ENCODE measurements at regions not wholly inside any gene's neighbourhood (a gene's known extent, or its start where the extent isn't known, plus 50 kb on each side); places are given as distances from the start of the nearest gene placed in this dataset.

- Mint-ChIP-seq H3K4me3 (no peak overlapping the region), H3K36me3 (ENCODE audit: low read depth) (no peaks in the 10 kb centered on the region), H3K27me3 (peaks cover 40% of the 10 kb centered on the region), H3K27ac (no peak overlapping the region), H3K9me3 (no peaks in the 10 kb centered on the region), H3K4me1 (no peaks in the 10 kb centered on the region)
- CTCF ChIA-PET: no interaction called here
- POLR2A ChIA-PET: no interaction called here
- no peak for DNase-seq
Measured at GRCh38 chr2:172241222-172241621, 138.5 kb upstream of the DLX2 start.

- Mint-ChIP-seq H3K27ac (no peak overlapping the region), H3K4me3 (no peak overlapping the region), H3K9me3 (peaks cover 5% of the 10 kb centered on the region), H3K27me3 (peaks cover 28% of the 10 kb centered on the region), H3K36me3 (ENCODE audit: low read depth) (peaks cover 2% of the 10 kb centered on the region), H3K4me1 (peaks cover 7% of the 10 kb centered on the region)
- ChIA-PET POLR2A (no interaction called here), CTCF (interaction anchor here (1.4 kb wide), 1 partner anchor 10 kb away, joined by 4 read pairs; no protein-coding TSS in a partner anchor)
- DNase-seq: no peak
Measured at GRCh38 chr2:172242471-172242870, 139.8 kb upstream of the DLX2 start.

GRCh38 chr2:172242961-172243360, 140.3 kb upstream of the DLX2 start:
- Mint-ChIP-seq H3K27me3 (peaks cover 25% of the 10 kb centered on the region), H3K4me3 (no peak overlapping the region), H3K36me3 (ENCODE audit: low read depth) (peaks cover 2% of the 10 kb centered on the region), H3K4me1 (peaks cover 7% of the 10 kb centered on the region), H3K27ac (no peak overlapping the region), H3K9me3 (peaks cover 5% of the 10 kb centered on the region)
- POLR2A ChIA-PET: no interaction called here
- no peak for DNase-seq
- CTCF ChIA-PET: interaction anchor here (0.9 to 1.4 kb wide), 2 partner anchors 9 to 115 kb away, joined by 3 to 4 read pairs; no protein-coding TSS in a partner anchor

- ChIA-PET CTCF (no interaction called here), POLR2A (no interaction called here)
- Mint-ChIP-seq H3K27ac (no peak overlapping the region), H3K9me3 (peaks cover 5% of the 10 kb centered on the region), H3K4me1 (peaks cover 8% of the 10 kb centered on the region), H3K4me3 (no peak overlapping the region), H3K27me3 (peaks cover 18% of the 10 kb centered on the region), H3K36me3 (ENCODE audit: low read depth) (peaks cover 2% of the 10 kb centered on the region)
- no peak for DNase-seq
Measured at GRCh38 chr2:172244419-172245130, 141.9 kb upstream of the DLX2 start.

GRCh38 chr2:172246649-172247048, 143.9 kb upstream of the DLX2 start:
- CTCF ChIA-PET: no interaction called here
- Mint-ChIP-seq H3K27ac (no peak overlapping the region), H3K27me3 (peaks cover 10% of the 10 kb centered on the region), H3K9me3 (peaks cover 5% of the 10 kb centered on the region), H3K36me3 (ENCODE audit: low read depth) (peaks cover 2% of the 10 kb centered on the region), H3K4me1 (peaks cover 24% of the 10 kb centered on the region), H3K4me3 (no peak overlapping the region)
- POLR2A ChIA-PET: no interaction called here
- DNase-seq: no peak

GRCh38 chr2:172247203-172247602, 144.5 kb upstream of the DLX2 start:
- Mint-ChIP-seq H3K36me3 (ENCODE audit: low read depth) (peaks cover 2% of the 10 kb centered on the region), H3K9me3 (peaks cover 5% of the 10 kb centered on the region), H3K27me3 (peaks cover 10% of the 10 kb centered on the region), H3K4me3 (no peak overlapping the region), H3K27ac (no peak overlapping the region), H3K4me1 (peaks cover 29% of the 10 kb centered on the region)
- CTCF ChIA-PET: no interaction called here
- POLR2A ChIA-PET: no interaction called here
- DNase-seq: no peak

- Mint-ChIP-seq H3K36me3 (ENCODE audit: low read depth) (peaks cover 2% of the 10 kb centered on the region), H3K9me3 (peaks cover 5% of the 10 kb centered on the region), H3K4me1 (peaks cover 41% of the 10 kb centered on the region), H3K27me3 (peaks cover 11% of the 10 kb centered on the region), H3K27ac (no peak overlapping the region), H3K4me3 (no peak overlapping the region)
- POLR2A ChIA-PET: no interaction called here
- no peak for DNase-seq
- CTCF ChIA-PET: interaction anchor here (0.6 kb wide), 1 partner anchor 8 kb away, joined by 3 read pairs; no protein-coding TSS in a partner anchor
Measured at GRCh38 chr2:172248381-172248780, 145.7 kb upstream of the DLX2 start.

GRCh38 chr2:172248785-172249187, 146.1 kb upstream of the DLX2 start:
- Mint-ChIP-seq H3K9me3 (peaks cover 5% of the 10 kb centered on the region), H3K36me3 (ENCODE audit: low read depth) (peaks cover 2% of the 10 kb centered on the region), H3K4me1 (peaks cover 45% of the 10 kb centered on the region), H3K4me3 (no peak overlapping the region), H3K27ac (no peak overlapping the region), H3K27me3 (peaks cover 12% of the 10 kb centered on the region)
- POLR2A ChIA-PET: no interaction called here
- CTCF ChIA-PET: no interaction called here
- DNase-seq: no peak

- ChIA-PET POLR2A (no interaction called here), CTCF (no interaction called here)
- Mint-ChIP-seq H3K27me3 (peaks cover 9% of the 10 kb centered on the region), H3K36me3 (ENCODE audit: low read depth) (peaks cover 2% of the 10 kb centered on the region), H3K4me1 (peaks cover 47% of the 10 kb centered on the region), H3K27ac (no peak overlapping the region), H3K4me3 (no peak overlapping the region), H3K9me3 (peaks cover 5% of the 10 kb centered on the region)
- no peak for DNase-seq
Measured at GRCh38 chr2:172249334-172249733, 146.6 kb upstream of the DLX2 start.

- Mint-ChIP-seq H3K27ac (no peak overlapping the region), H3K27me3 (peaks cover 7% of the 10 kb centered on the region), H3K36me3 (ENCODE audit: low read depth) (peaks cover 2% of the 10 kb centered on the region), H3K4me1 (peaks cover 47% of the 10 kb centered on the region), H3K4me3 (no peak overlapping the region), H3K9me3 (peaks cover 5% of the 10 kb centered on the region)
- no peak for DNase-seq
- POLR2A ChIA-PET: no interaction called here
- CTCF ChIA-PET: no interaction called here
Measured at GRCh38 chr2:172249986-172250385, 147.3 kb upstream of the DLX2 start.

- H3K27me3 Mint-ChIP-seq: peaks cover 5% of the 10 kb centered on the region
- H3K4me3 Mint-ChIP-seq: no peak overlapping the region
- no peak overlapping the region for H3K27ac Mint-ChIP-seq
- H3K9me3 Mint-ChIP-seq: peaks cover 5% of the 10 kb centered on the region
- no peak for DNase-seq
- peaks cover 47% of the 10 kb centered on the region for H3K4me1 Mint-ChIP-seq
- ChIA-PET CTCF (interaction anchor here (0.6 to 1.3 kb wide), 2 partner anchors 27 to 1783 kb away, joined by 3 read pairs; no protein-coding TSS in a partner anchor), POLR2A (interaction anchor here (0.7 kb wide), 1 partner anchor 183 kb away, joined by 3 read pairs; no protein-coding TSS in a partner anchor)
- H3K36me3 Mint-ChIP-seq (ENCODE audit: low read depth): peaks cover 2% of the 10 kb centered on the region
Measured at GRCh38 chr2:172251231-172251630, 148.5 kb upstream of the DLX2 start.

GRCh38 chr2:172252154-172252553, 149.5 kb upstream of the DLX2 start:
- Mint-ChIP-seq H3K27me3 (peaks cover 12% of the 10 kb centered on the region), H3K27ac (no peak overlapping the region), H3K4me1 (peaks cover 40% of the 10 kb centered on the region), H3K36me3 (ENCODE audit: low read depth) (no peaks in the 10 kb centered on the region), H3K4me3 (no peak overlapping the region), H3K9me3 (peaks cover 1% of the 10 kb centered on the region)
- CTCF ChIA-PET: interaction anchor here (0.8 to 1.5 kb wide), 3 partner anchors 9 to 212 kb away, joined by 3 to 4 read pairs (median 3); no protein-coding TSS in a partner anchor
- POLR2A ChIA-PET: no interaction called here
- DNase-seq: no peak

- H3K27ac Mint-ChIP-seq: peak overlapping the region; percentile 17
- POLR2A ChIA-PET: interaction anchor here (1.1 kb wide), 1 partner anchor 210 kb away, joined by 3 read pairs; no protein-coding TSS in a partner anchor
Measured at GRCh38 chr2:172253190-172254052, 150.7 kb upstream of the DLX2 start.

More at GRCh38 chr2:172253190-172254052, 150.7 kb upstream of the DLX2 start:
- H3K4me1 Mint-ChIP-seq: peaks cover 40% of the 10 kb centered on the region
- peak; percentile 55 for DNase-seq
- H3K27me3 Mint-ChIP-seq: peaks cover 12% of the 10 kb centered on the region
- no peaks in the 10 kb centered on the region for H3K36me3 Mint-ChIP-seq (ENCODE audit: low read depth)
- CTCF ChIA-PET: interaction anchor here (0.6 to 1.5 kb wide), 3 partner anchors 10 to 665 kb away, joined by 3 to 4 read pairs (median 3); no protein-coding TSS in a partner anchor
- H3K4me3 Mint-ChIP-seq: no peak overlapping the region
- no peaks in the 10 kb centered on the region for H3K9me3 Mint-ChIP-seq

Data from activated CD4-positive, alpha-beta memory T cell treated with anti-CD3 and anti-CD28 coated beads, Interleukin-2, amount 10 ng/mL, durations not matched to agents 7 days and 5 days (primary cell).